ENCODE measurements at regions not wholly inside any gene's neighbourhood (a gene's known extent, or its start where the extent isn't known, plus 50 kb on each side); places are given as distances from the start of the nearest gene placed in this dataset.

DNA sequence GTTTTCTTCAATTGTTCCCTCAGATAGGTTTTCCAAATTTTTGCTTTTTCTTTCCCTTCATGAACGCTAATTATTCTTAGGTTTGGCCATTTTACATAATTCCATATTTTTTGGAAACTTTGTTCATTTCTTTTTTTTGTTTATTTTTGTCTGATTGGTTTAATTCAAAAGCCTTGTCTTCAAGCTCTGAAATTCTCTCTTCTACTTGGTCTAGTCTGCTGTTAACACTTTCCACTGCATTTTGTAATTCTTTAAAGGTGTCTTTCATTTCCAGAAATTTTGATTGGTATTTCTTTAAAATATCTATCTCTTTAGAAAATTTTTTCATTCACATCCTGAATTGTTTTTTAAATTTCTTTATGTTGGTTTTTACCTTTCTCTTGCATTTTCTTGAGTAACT is 63.9 kb upstream of the VLDLR start:
- TF ChIP-seq SUZ12 (IDR thresholded peaks at IDR 0.05; ENCODE audit: extremely low read depth, insufficient read depth, insufficient read length), result no peak
- no peaks in the 10 kb centered on the region for H3K36me3 ChIP-seq (ENCODE audit: insufficient read depth, insufficient read length, low read length)
- H3K9ac ChIP-seq (ENCODE audit: insufficient read length, low read depth), result no peak overlapping the region
- DNase-seq (ENCODE audit: low read depth, low spot score), result no peak
- peaks cover 8% of the 10 kb centered on the region for H3K4me1 ChIP-seq (ENCODE audit: insufficient read depth, insufficient read length)
- H3K9me3 ChIP-seq (ENCODE audit: insufficient read depth, low read length), result peaks cover 8% of the 10 kb centered on the region; the same call in 1 of the 2 replicates
- H3K4me3 ChIP-seq (ENCODE audit: insufficient read length, low read depth), result no peak overlapping the region
- H3K27me3 ChIP-seq (ENCODE audit: insufficient read depth, insufficient read length), result no peaks in the 10 kb centered on the region

GRCh38 chr9:2559192-2560152 is 62.1 kb upstream of the VLDLR start:
- TF ChIP-seq YY1 (IDR thresholded peaks at IDR 0.05; ENCODE audit: insufficient read depth, insufficient read length) (no peak), ZNF274 (IDR thresholded peaks at IDR 0.05; ENCODE audit: low read depth, low read length) (no peak), SUZ12 (IDR thresholded peaks at IDR 0.05; ENCODE audit: extremely low read depth, insufficient read depth, insufficient read length) (no peak)
- peak; percentile 28 for DNase-seq (ENCODE audit: low read depth, low spot score)
- Histone ChIP-seq H3K9me3 (ENCODE audit: insufficient read depth, low read length) (peaks cover 8% of the 10 kb centered on the region; the same call in 1 of the 2 replicates), H3K4me3 (ENCODE audit: insufficient read length, low read depth) (no peak overlapping the region), H3K36me3 (ENCODE audit: insufficient read depth, insufficient read length, low read length) (no peaks in the 10 kb centered on the region), H3K27me3 (ENCODE audit: insufficient read depth, insufficient read length) (no peaks in the 10 kb centered on the region), H3K9ac (ENCODE audit: insufficient read length, low read depth) (no peak overlapping the region), H3K4me1 (ENCODE audit: insufficient read depth, insufficient read length) (peaks cover 8% of the 10 kb centered on the region)

DNA sequence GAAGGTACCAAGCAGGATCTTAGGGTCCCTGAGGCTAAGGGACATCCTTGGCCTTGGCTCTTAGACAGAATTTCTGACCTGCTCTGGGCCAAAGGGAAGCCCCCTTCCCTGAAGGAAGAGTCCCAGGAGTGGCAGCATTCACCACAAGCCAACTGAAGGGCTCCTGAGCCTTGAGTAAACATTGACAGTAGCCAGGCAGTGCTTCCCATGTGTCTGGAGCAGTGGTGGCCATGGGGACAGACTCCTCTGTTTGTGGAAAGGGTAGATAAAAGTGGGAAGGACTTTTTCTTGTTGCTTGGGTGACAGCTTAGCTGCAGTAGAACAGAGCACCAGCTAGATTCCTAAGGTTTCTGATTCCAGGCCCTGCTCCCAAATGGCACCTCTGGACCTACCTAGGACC is 61.4 kb upstream of the VLDLR start:
- Histone ChIP-seq H3K36me3 (ENCODE audit: insufficient read depth, insufficient read length, low read length) (no peaks in the 10 kb centered on the region), H3K9ac (ENCODE audit: insufficient read length, low read depth) (no peak overlapping the region), H3K4me3 (ENCODE audit: insufficient read length, low read depth) (no peak overlapping the region), H3K9me3 (ENCODE audit: insufficient read depth, low read length) (peaks cover 8% of the 10 kb centered on the region; the same call in 1 of the 2 replicates), H3K4me1 (ENCODE audit: insufficient read depth, insufficient read length) (peaks cover 8% of the 10 kb centered on the region), H3K27me3 (ENCODE audit: insufficient read depth, insufficient read length) (no peaks in the 10 kb centered on the region)
- no peak for DNase-seq (ENCODE audit: low read depth, low spot score)
- TF ChIP-seq ZNF274 (IDR thresholded peaks at IDR 0.05; ENCODE audit: low read depth, low read length) (no peak), YY1 (IDR thresholded peaks at IDR 0.05; ENCODE audit: insufficient read depth, insufficient read length) (no peak), SUZ12 (IDR thresholded peaks at IDR 0.05; ENCODE audit: extremely low read depth, insufficient read depth, insufficient read length) (no peak)

DNA sequence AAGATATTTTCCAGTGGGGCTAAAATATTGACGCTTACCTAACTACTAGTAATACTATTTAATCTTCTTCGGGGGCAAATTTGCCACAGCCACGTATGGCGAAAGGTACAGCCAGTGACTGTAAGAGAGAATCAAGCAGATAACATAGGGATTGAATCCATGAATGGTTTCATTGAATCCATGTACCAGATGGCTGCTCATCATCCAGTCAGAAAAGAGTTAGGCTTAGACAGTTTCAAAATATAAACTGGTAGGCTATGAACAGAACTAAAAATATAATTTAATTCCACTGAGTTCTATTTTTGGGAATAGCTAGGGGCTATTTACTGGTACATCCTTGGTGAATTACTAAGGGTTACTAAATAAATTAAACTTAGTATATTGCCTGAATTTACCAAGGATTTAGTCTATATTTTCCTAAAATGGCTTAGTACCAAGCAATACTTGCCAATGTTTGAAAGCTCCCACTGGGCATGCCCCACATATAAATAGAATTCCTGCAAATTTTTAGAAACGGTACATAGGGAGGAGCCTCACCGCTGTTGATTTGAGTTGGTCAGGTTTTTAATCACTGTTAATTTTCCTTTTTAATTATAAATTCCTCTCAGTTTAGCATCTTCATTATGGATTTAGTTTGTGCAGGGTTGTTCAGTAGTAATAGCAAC is 55.8 kb upstream of the VLDLR start:
- H3K4me1 ChIP-seq (ENCODE audit: insufficient read depth, insufficient read length), result no peaks in the 10 kb centered on the region
- H3K9ac ChIP-seq (ENCODE audit: insufficient read length, low read depth), result no peak overlapping the region
- no peaks in the 10 kb centered on the region for H3K36me3 ChIP-seq (ENCODE audit: insufficient read depth, insufficient read length, low read length)
- no peaks in the 10 kb centered on the region for H3K27me3 ChIP-seq (ENCODE audit: insufficient read depth, insufficient read length)
- TF ChIP-seq YY1 (IDR thresholded peaks at IDR 0.05; ENCODE audit: insufficient read depth, insufficient read length), result no peak
- no peak for TF ChIP-seq SUZ12 (IDR thresholded peaks at IDR 0.05; ENCODE audit: extremely low read depth, insufficient read depth, insufficient read length)
- no peak for TF ChIP-seq ZNF274 (IDR thresholded peaks at IDR 0.05; ENCODE audit: low read depth, low read length)
- no peak overlapping the region for H3K4me3 ChIP-seq (ENCODE audit: insufficient read length, low read depth)
- no peaks in the 10 kb centered on the region for H3K9me3 ChIP-seq (ENCODE audit: insufficient read depth, low read length)
- DNase-seq (ENCODE audit: low read depth, low spot score), result no peak

- Histone ChIP-seq H3K4me1 (ENCODE audit: insufficient read depth, insufficient read length) (no peaks in the 10 kb centered on the region), H3K9me3 (ENCODE audit: insufficient read depth, low read length) (no peaks in the 10 kb centered on the region), H3K4me3 (ENCODE audit: insufficient read length, low read depth) (no peak overlapping the region), H3K36me3 (ENCODE audit: insufficient read depth, insufficient read length, low read length) (no peaks in the 10 kb centered on the region), H3K27me3 (ENCODE audit: insufficient read depth, insufficient read length) (no peaks in the 10 kb centered on the region), H3K9ac (ENCODE audit: insufficient read length, low read depth) (no peak overlapping the region)
- TF ChIP-seq ZNF274 (IDR thresholded peaks at IDR 0.05; ENCODE audit: low read depth, low read length) (no peak), YY1 (IDR thresholded peaks at IDR 0.05; ENCODE audit: insufficient read depth, insufficient read length) (no peak), SUZ12 (IDR thresholded peaks at IDR 0.05; ENCODE audit: extremely low read depth, insufficient read depth, insufficient read length) (no peak)
- DNase-seq (ENCODE audit: low read depth, low spot score), result no peak
These were observed 53.7 kb upstream of the VLDLR start for GRCh38 chr9:2567922-2568321.

GRCh38 chr9:2568689-2569088 is 52.9 kb upstream of the VLDLR start:
- Histone ChIP-seq H3K4me1 (ENCODE audit: insufficient read depth, insufficient read length) (no peaks in the 10 kb centered on the region), H3K4me3 (ENCODE audit: insufficient read length, low read depth) (no peak overlapping the region), H3K36me3 (ENCODE audit: insufficient read depth, insufficient read length, low read length) (no peaks in the 10 kb centered on the region), H3K27me3 (ENCODE audit: insufficient read depth, insufficient read length) (no peaks in the 10 kb centered on the region), H3K9me3 (ENCODE audit: insufficient read depth, low read length) (no peaks in the 10 kb centered on the region), H3K9ac (ENCODE audit: insufficient read length, low read depth) (no peak overlapping the region)
- no peak for DNase-seq (ENCODE audit: low read depth, low spot score)
- TF ChIP-seq YY1 (IDR thresholded peaks at IDR 0.05; ENCODE audit: insufficient read depth, insufficient read length) (no peak), SUZ12 (IDR thresholded peaks at IDR 0.05; ENCODE audit: extremely low read depth, insufficient read depth, insufficient read length) (no peak), ZNF274 (IDR thresholded peaks at IDR 0.05; ENCODE audit: low read depth, low read length) (no peak)

Measured in NT2/D1 (cell line).